WTC11 (cell line): ENCODE measurements at regions not wholly inside any gene's neighbourhood (a gene's known extent, or its start where the extent isn't known, plus 50 kb on each side); places are given as distances from the start of the nearest gene placed in this dataset.

Experiments
- FOXK1 ChIP-seq: sonication (generic); formaldehyde crosslinking; IDR thresholded peaks from 2 replicates; pipeline ENCODE4 v1.8.0; 2022; ENCODE audit warnings: mild to moderate bottlenecking, moderate library complexity, missing genetic modification reagents
- KAT7 ChIP-seq: sonication (generic); formaldehyde crosslinking; IDR thresholded peaks from 2 replicates; pipeline ENCODE4 v1.8.1; 2023; ENCODE audit warnings: missing genetic modification reagents, mild to moderate bottlenecking, borderline replicate concordance
- NFYB ChIP-seq: sonication (generic); formaldehyde crosslinking; conservative IDR thresholded peaks from 2 replicates; pipeline ENCODE4 v1.8.0; 2022; ENCODE audit warnings: low read depth, missing genetic modification reagents
- NR3C1 ChIP-seq: sonication (generic); formaldehyde crosslinking; conservative IDR thresholded peaks from 2 replicates; pipeline ENCODE4 v1.8.1; 2023; ENCODE audit warnings: low read depth, mild to moderate bottlenecking, missing genetic modification reagents
- TF ChIP-seq, protein P1 (sequence below): fragments of 200-600 bp; IDR thresholded peaks from 2 replicates; pipeline ENCODE4 v1.8.0; 2022; ENCODE audit warnings: antibody characterized with exemption

DNA sequence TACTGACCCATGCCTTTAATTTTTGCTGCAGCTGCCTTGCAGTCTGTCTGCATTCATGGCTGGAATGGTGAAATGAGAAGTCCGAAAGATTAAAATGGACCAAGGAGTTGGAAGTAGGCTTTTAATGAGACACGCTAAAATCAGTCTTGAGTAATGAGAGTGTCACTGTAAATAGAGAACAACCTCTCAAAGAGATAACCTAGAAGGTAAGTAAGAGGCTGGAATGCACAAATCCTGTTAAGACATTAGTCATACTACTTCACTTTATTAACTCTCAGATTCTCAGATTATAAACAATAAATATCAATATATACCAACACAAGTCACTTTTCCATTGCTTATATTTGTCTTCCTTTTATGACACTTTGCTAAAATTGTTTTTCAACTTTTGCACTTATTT is 880.6 kb upstream of the C9orf72 start:
- TF ChIP-seq, protein P1, sequence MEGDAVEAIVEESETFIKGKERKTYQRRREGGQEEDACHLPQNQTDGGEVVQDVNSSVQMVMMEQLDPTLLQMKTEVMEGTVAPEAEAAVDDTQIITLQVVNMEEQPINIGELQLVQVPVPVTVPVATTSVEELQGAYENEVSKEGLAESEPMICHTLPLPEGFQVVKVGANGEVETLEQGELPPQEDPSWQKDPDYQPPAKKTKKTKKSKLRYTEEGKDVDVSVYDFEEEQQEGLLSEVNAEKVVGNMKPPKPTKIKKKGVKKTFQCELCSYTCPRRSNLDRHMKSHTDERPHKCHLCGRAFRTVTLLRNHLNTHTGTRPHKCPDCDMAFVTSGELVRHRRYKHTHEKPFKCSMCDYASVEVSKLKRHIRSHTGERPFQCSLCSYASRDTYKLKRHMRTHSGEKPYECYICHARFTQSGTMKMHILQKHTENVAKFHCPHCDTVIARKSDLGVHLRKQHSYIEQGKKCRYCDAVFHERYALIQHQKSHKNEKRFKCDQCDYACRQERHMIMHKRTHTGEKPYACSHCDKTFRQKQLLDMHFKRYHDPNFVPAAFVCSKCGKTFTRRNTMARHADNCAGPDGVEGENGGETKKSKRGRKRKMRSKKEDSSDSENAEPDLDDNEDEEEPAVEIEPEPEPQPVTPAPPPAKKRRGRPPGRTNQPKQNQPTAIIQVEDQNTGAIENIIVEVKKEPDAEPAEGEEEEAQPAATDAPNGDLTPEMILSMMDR = no peak
- no peak for TF ChIP-seq KAT7
- no peak for TF ChIP-seq FOXK1 (CRISPR knock-in tag)
- no peak for TF ChIP-seq NFYB (CRISPR knock-in tag)
- no peak for TF ChIP-seq NR3C1
